ENCODE measurements at regions not wholly inside any gene's neighbourhood (a gene's known extent, or its start where the extent isn't known, plus 50 kb on each side); places are given as distances from the start of the nearest gene placed in this dataset.

- TF ChIP-seq, protein P1, sequence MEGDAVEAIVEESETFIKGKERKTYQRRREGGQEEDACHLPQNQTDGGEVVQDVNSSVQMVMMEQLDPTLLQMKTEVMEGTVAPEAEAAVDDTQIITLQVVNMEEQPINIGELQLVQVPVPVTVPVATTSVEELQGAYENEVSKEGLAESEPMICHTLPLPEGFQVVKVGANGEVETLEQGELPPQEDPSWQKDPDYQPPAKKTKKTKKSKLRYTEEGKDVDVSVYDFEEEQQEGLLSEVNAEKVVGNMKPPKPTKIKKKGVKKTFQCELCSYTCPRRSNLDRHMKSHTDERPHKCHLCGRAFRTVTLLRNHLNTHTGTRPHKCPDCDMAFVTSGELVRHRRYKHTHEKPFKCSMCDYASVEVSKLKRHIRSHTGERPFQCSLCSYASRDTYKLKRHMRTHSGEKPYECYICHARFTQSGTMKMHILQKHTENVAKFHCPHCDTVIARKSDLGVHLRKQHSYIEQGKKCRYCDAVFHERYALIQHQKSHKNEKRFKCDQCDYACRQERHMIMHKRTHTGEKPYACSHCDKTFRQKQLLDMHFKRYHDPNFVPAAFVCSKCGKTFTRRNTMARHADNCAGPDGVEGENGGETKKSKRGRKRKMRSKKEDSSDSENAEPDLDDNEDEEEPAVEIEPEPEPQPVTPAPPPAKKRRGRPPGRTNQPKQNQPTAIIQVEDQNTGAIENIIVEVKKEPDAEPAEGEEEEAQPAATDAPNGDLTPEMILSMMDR (conservative IDR thresholded peaks at IDR 0.05; ENCODE audit: low read depth, low read length): no peak; the same call in 1 of the 2 replicates
- TF ChIP-seq EZH2 (IDR thresholded peaks at IDR 0.05; ENCODE audit: low read length, unreplicated experiment) (no peak), EZH2phosphoT487 (IDR thresholded peaks at IDR 0.05; ENCODE audit: borderline replicate concordance, low read length) (no peak)
Measured at GRCh38 chr4:138831948-138832347, 183.6 kb upstream of the NOCT start.

All from PC-3 (cell line).